ENCODE measurements at regions not wholly inside any gene's neighbourhood (a gene's known extent, or its start where the extent isn't known, plus 50 kb on each side); places are given as distances from the start of the nearest gene placed in this dataset.

GRCh38 chr2:129605646-129606045 lies 373.8 kb upstream of the RAB6C start:
- H3K4me1 Mint-ChIP-seq: peaks cover 32% of the 10 kb centered on the region
- H3K4me3 Mint-ChIP-seq: no peak overlapping the region
- H3K36me3 Mint-ChIP-seq (ENCODE audit: low read depth): no peaks in the 10 kb centered on the region
- H3K27ac Mint-ChIP-seq: no peak overlapping the region
- peaks cover 23% of the 10 kb centered on the region for H3K27me3 Mint-ChIP-seq (ENCODE audit: low read depth)
- no peak for TF ChIP-seq CTCF (IDR thresholded peaks at IDR 0.05; ENCODE audit: unreplicated experiment in 3 of 3)
- H3K9me3 Mint-ChIP-seq: peaks cover 19% of the 10 kb centered on the region

GRCh38 chr2:129606496-129607270 lies 372.8 kb upstream of the RAB6C start:
- peaks cover 13% of the 10 kb centered on the region for H3K9me3 Mint-ChIP-seq
- no peaks in the 10 kb centered on the region for H3K36me3 Mint-ChIP-seq (ENCODE audit: low read depth)
- peak overlapping the region in 1 of 3 experiments; percentile 3 for H3K27ac Mint-ChIP-seq
- H3K4me3 Mint-ChIP-seq: no peak overlapping the region
- H3K4me1 Mint-ChIP-seq: peaks cover 36% of the 10 kb centered on the region
- peaks cover 27% of the 10 kb centered on the region for H3K27me3 Mint-ChIP-seq (ENCODE audit: low read depth)
- TF ChIP-seq CTCF (IDR thresholded peaks at IDR 0.05; ENCODE audit: unreplicated experiment in 3 of 3): no peak

- Mint-ChIP-seq H3K27ac (no peak overlapping the region), H3K4me1 (peaks cover 30% of the 10 kb centered on the region), H3K4me3 (no peak overlapping the region), H3K36me3 (ENCODE audit: low read depth) (no peaks in the 10 kb centered on the region), H3K27me3 (ENCODE audit: low read depth) (peaks cover 24% of the 10 kb centered on the region), H3K9me3 (peaks cover 10% of the 10 kb centered on the region)
- TF ChIP-seq CTCF (IDR thresholded peaks at IDR 0.05; ENCODE audit: unreplicated experiment in 3 of 3): no peak
Observed at GRCh38 chr2:129609224-129609623, 370.2 kb upstream of the RAB6C start.

- peaks cover 15% of the 10 kb centered on the region for H3K4me1 Mint-ChIP-seq
- no peaks in the 10 kb centered on the region for H3K36me3 Mint-ChIP-seq (ENCODE audit: low read depth)
- no peak overlapping the region for H3K27ac Mint-ChIP-seq
- TF ChIP-seq CTCF (IDR thresholded peaks at IDR 0.05; ENCODE audit: unreplicated experiment in 3 of 3): no peak
- H3K4me3 Mint-ChIP-seq: no peak overlapping the region
- H3K27me3 Mint-ChIP-seq (ENCODE audit: low read depth): peaks cover 23% of the 10 kb centered on the region
- H3K9me3 Mint-ChIP-seq: peaks cover 10% of the 10 kb centered on the region
Observed at GRCh38 chr2:129610766-129611165, 368.7 kb upstream of the RAB6C start.

- peaks cover 10% of the 10 kb centered on the region for H3K9me3 Mint-ChIP-seq
- peaks cover 17% of the 10 kb centered on the region for H3K27me3 Mint-ChIP-seq (ENCODE audit: low read depth)
Observed at GRCh38 chr2:129611471-129611870, 368.0 kb upstream of the RAB6C start.

More at GRCh38 chr2:129611471-129611870, 368.0 kb upstream of the RAB6C start:
- Mint-ChIP-seq H3K4me3 (no peak overlapping the region), H3K36me3 (ENCODE audit: low read depth) (no peaks in the 10 kb centered on the region), H3K27ac (no peak overlapping the region), H3K4me1 (peaks cover 8% of the 10 kb centered on the region)
- no peak for TF ChIP-seq CTCF (IDR thresholded peaks at IDR 0.05; ENCODE audit: unreplicated experiment in 3 of 3)

All from nephron (organoid).